ENCODE measurements at regions not wholly inside any gene's neighbourhood (a gene's known extent, or its start where the extent isn't known, plus 50 kb on each side); places are given as distances from the start of the nearest gene placed in this dataset.

- ATAC-seq: no peak
- DNase-seq (ENCODE audit: low spot score): no peak
- intact Hi-C loops (cut with DNase I): no loop called here
These were observed 61.6 kb downstream of the CCR1 start for GRCh38 chr3:46146548-46146947.

GRCh38 chr3:46146021-46146420, 62.1 kb downstream of the CCR1 start:
- intact Hi-C loops (cut with DNase I): no loop called here
- ATAC-seq (no peak), DNase-seq (ENCODE audit: low spot score) (no peak)

- ATAC-seq: no peak
- no peak for DNase-seq (ENCODE audit: low spot score)
- intact Hi-C loops (cut with DNase I): no loop called here
These were observed 63.0 kb downstream of the CCR1 start for GRCh38 chr3:46145147-46145546.

- intact Hi-C loops (cut with DNase I): no loop called here
- ATAC-seq (peak; percentile 67), DNase-seq (ENCODE audit: low spot score) (no peak)
These were observed 64.1 kb downstream of the CCR1 start for GRCh38 chr3:46143951-46144473.

- no peak for ATAC-seq
- intact Hi-C loops (cut with DNase I): no loop called here
- DNase-seq (ENCODE audit: low spot score): no peak
These were observed 66.3 kb downstream of the CCR1 start for GRCh38 chr3:46141813-46142212.

- no peak for DNase-seq (ENCODE audit: low spot score)
- intact Hi-C loops (cut with DNase I): no loop called here
- no peak for ATAC-seq
These were observed 69.5 kb downstream of the CCR1 start for GRCh38 chr3:46138581-46138980.

- ATAC-seq (no peak), DNase-seq (ENCODE audit: low spot score) (no peak)
- intact Hi-C loops (cut with DNase I): no loop called here
These were observed 72.6 kb downstream of the CCR1 start for GRCh38 chr3:46135475-46135874.

- DNase-seq (ENCODE audit: low spot score): no peak
- ATAC-seq: no peak
- intact Hi-C loops (cut with DNase I): no loop called here
These were observed 74.8 kb downstream of the CCR1 start for GRCh38 chr3:46133285-46133684.

GRCh38 chr3:46132565-46132964, 75.5 kb downstream of the CCR1 start:
- intact Hi-C loops (cut with DNase I): no loop called here
- DNase-seq (ENCODE audit: low spot score) (no peak), ATAC-seq (peak; percentile 36)

GRCh38 chr3:46131884-46132450, 76.1 kb downstream of the CCR1 start:
- intact Hi-C loops (cut with DNase I): no loop called here
- ATAC-seq (no peak), DNase-seq (ENCODE audit: low spot score) (no peak)

- DNase-seq (ENCODE audit: low spot score): no peak
- ATAC-seq: peak; percentile 23
- intact Hi-C loops (cut with DNase I): no loop called here
These were observed 77.3 kb downstream of the CCR1 start for GRCh38 chr3:46130631-46131310.

GRCh38 chr3:46129588-46130272, 78.4 kb downstream of the CCR1 start:
- ATAC-seq: no peak
- intact Hi-C loops (cut with DNase I): no loop called here
- DNase-seq (ENCODE audit: low spot score): no peak

GRCh38 chr3:46127503-46127902, 80.6 kb downstream of the CCR1 start:
- no peak for DNase-seq (ENCODE audit: low spot score)
- intact Hi-C loops (cut with DNase I): no loop called here
- peak; percentile 45 for ATAC-seq

GRCh38 chr3:46124216-46125177, 83.6 kb downstream of the CCR1 start:
- DNase-seq (ENCODE audit: low spot score) (no peak), ATAC-seq (peak; percentile 86)
- intact Hi-C loops (cut with DNase I): no loop called here

GRCh38 chr3:46123646-46124045, 84.5 kb downstream of the CCR1 start:
- ATAC-seq: peak; percentile 16
- intact Hi-C loops (cut with DNase I): no loop called here
- no peak for DNase-seq (ENCODE audit: low spot score)

- intact Hi-C loops (cut with DNase I): no loop called here
- DNase-seq (ENCODE audit: low spot score) (no peak), ATAC-seq (no peak)
These were observed 86.0 kb downstream of the CCR1 start for GRCh38 chr3:46122091-46122490.

- DNase-seq (ENCODE audit: low spot score): no peak
- no peak for ATAC-seq
- intact Hi-C loops (cut with DNase I): no loop called here
These were observed 87.1 kb downstream of the CCR1 start for GRCh38 chr3:46120983-46121382.

- intact Hi-C loops (cut with DNase I): no loop called here
- no peak for ATAC-seq
These were observed 88.2 kb downstream of the CCR1 start for GRCh38 chr3:46119709-46120498.

GRCh38 chr3:46119253-46119652, 88.9 kb downstream of the CCR1 start:
- no peak for ATAC-seq
- intact Hi-C loops (cut with DNase I): no loop called here
- no peak for DNase-seq (ENCODE audit: low spot score)

More at GRCh38 chr3:46119709-46120498, 88.2 kb downstream of the CCR1 start:
- DNase-seq (ENCODE audit: low spot score): no peak

Data from sciatic nerve (tissue), 2 donors.